A673 (cell line): ENCODE measurements at regions not wholly inside any gene's neighbourhood (a gene's known extent, or its start where the extent isn't known, plus 50 kb on each side); places are given as distances from the start of the nearest gene placed in this dataset.

Source experiments
- EZH2 ChIP-seq: fragments of 200-600 bp; sonication (generic); IDR thresholded peaks from 2 replicates; pipeline ENCODE4 v1.6.1; 2017; ENCODE audit warnings: borderline replicate concordance, low read depth, mild to moderate bottlenecking, mixed read lengths, antibody characterized with exemption, low read length; ENCODE audit not compliant: poor library complexity, severe bottlenecking
- TF ChIP-seq, protein P1 (sequence below): fragments of 300-800, 200-600 bp; sonication (generic); conservative IDR thresholded peaks from 2 replicates; pipeline ENCODE4 v1.5.1; 2017; ENCODE audit warnings: low read depth, mild to moderate bottlenecking, antibody characterized with exemption, low read length, moderate library complexity, mixed read lengths

DNA sequence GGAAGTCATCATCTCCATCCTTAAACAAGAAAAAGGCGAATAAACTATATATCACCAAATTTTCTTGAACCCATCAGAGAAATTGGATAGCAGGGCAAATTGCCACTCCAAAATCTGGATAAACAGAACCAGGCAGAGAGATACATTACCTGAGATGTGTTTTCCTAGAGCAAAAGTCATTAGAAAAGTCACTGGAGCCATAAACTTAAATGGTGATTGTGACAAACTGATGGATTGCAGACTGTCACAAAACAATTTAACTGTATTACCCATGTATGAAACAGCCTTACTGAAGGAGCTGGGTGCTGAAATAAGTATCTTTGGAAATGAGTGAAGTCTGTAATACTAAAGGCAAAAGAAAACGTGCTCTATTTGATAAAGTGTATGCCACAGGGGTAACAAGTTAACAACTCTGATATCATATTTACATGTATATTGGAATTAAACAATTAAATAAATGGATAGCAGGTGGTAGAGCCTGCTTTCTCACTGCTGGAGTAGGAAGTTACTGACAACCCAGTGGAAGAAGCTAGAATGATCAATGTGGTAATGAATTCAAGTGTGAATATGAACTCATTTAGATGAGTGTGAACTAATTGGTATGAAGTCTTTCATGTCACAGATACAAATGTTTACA is 186.9 kb downstream of the LMBRD1 start:
- TF ChIP-seq, protein P1, sequence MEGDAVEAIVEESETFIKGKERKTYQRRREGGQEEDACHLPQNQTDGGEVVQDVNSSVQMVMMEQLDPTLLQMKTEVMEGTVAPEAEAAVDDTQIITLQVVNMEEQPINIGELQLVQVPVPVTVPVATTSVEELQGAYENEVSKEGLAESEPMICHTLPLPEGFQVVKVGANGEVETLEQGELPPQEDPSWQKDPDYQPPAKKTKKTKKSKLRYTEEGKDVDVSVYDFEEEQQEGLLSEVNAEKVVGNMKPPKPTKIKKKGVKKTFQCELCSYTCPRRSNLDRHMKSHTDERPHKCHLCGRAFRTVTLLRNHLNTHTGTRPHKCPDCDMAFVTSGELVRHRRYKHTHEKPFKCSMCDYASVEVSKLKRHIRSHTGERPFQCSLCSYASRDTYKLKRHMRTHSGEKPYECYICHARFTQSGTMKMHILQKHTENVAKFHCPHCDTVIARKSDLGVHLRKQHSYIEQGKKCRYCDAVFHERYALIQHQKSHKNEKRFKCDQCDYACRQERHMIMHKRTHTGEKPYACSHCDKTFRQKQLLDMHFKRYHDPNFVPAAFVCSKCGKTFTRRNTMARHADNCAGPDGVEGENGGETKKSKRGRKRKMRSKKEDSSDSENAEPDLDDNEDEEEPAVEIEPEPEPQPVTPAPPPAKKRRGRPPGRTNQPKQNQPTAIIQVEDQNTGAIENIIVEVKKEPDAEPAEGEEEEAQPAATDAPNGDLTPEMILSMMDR, result no peak
- no peak for TF ChIP-seq EZH2
